Activated CD4-positive, CD25-positive, alpha-beta regulatory T cell (primary cell): ENCODE measurements at regions not wholly inside any gene's neighbourhood (a gene's known extent, or its start where the extent isn't known, plus 50 kb on each side); places are given as distances from the start of the nearest gene placed in this dataset.

ENCODE experiments used
- DNase-seq, 4 experiments: peaks; one replicate each; lab custom pipeline; 2025; lab: John Stamatoyannopoulos, UW

GRCh38 chr14:98816720-98817119 lies 455.3 kb downstream of the BCL11B start:
- DNase-seq = no peak

- no peak for DNase-seq
Measured at GRCh38 chr14:98819132-98819866, 452.7 kb downstream of the BCL11B start.

GRCh38 chr14:98819867-98820206 lies 452.2 kb downstream of the BCL11B start:
- no peak for DNase-seq

DNA sequence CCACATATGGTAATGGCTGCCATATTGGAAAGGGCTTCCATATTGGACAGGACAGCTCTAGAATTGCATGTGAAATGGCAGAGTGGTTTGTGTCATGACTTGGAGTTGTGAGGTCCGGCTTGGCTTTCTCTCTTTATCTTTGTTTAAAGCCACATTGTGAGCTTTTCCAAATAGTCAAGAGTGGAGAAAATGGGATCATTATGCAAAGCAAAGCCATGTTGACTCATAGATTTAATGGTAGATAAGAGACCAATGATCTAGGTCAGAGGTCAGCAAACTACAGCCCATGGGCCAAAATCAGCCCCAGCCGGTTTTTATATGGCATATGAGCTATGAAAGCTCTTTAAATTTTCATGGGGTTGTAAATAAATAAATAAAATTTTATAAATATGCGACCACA lies 449.1 kb downstream of the BCL11B start:
- no peak for DNase-seq

DNA sequence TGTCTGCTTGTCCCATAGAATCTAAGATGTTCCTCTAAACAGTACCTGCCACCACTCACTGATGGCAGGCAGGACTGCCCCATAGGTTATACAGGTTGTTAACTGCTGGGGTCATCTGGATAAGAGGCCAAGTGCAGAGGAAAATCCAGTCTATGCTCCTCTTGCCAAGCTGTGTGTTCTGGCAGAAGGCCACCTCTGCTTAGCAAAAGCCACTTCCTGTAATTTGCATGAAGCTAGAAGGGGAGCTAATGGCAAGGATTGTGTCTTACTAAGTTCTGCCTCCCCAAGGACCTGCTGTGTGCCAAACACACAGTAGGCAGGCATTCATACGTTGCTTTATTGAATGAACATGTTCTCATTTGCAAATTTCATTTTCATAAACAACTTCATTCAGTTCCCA lies 445.4 kb downstream of the BCL11B start:
- no peak for DNase-seq

- DNase-seq = no peak
Measured at GRCh38 chr14:98834119-98834518, 437.9 kb downstream of the BCL11B start.

- no peak for DNase-seq
Measured at GRCh38 chr14:98835051-98835824, 436.8 kb downstream of the BCL11B start.

DNA sequence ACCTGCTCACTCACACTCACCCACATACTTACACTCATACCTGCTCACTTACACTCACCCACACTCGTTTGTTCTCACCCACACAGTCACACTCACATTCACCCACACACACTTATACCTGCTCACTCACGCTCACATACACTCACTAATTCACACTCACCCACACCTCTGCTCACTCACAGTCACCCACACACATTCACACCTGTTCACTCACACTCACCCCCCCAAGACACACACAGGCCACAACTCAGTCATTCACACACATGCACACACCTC lies 436.2 kb downstream of the BCL11B start:
- no peak for DNase-seq

- DNase-seq = no peak
Measured at GRCh38 chr14:98840091-98840490, 431.9 kb downstream of the BCL11B start.

- no peak for DNase-seq
Measured at GRCh38 chr14:98840511-98840910, 431.5 kb downstream of the BCL11B start.

GRCh38 chr14:98844456-98844855 lies 427.5 kb downstream of the BCL11B start:
- DNase-seq = no peak

- no peak for DNase-seq
Measured at GRCh38 chr14:98847521-98848468, 424.2 kb downstream of the BCL11B start.

- DNase-seq = no peak
Measured at GRCh38 chr14:98853063-98853729, 418.8 kb downstream of the BCL11B start.

GRCh38 chr14:98855926-98856715 lies 415.9 kb downstream of the BCL11B start:
- no peak for DNase-seq

- no peak for DNase-seq
Measured at GRCh38 chr14:98858158-98858557, 413.8 kb downstream of the BCL11B start.

DNA sequence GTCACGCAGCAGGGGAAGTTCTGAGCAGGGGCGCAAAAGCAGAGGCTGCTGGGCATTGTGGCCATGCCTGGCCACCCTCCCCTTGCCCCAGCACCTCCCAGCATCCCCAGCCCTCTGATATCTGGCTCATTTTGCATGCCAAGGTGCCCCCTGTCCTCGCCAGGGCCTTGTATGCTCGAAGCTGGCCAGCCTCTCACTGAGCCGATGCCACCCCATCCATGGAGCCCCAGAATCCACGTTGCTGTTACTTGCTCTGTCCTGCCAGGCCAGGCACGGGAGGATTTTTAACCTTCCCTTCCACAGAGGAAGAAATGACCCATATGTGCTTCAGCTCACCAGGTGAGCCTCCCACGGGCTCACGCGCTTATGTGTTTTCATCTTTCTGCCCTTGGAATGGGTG lies 413.4 kb downstream of the BCL11B start:
- DNase-seq = no peak

DNA sequence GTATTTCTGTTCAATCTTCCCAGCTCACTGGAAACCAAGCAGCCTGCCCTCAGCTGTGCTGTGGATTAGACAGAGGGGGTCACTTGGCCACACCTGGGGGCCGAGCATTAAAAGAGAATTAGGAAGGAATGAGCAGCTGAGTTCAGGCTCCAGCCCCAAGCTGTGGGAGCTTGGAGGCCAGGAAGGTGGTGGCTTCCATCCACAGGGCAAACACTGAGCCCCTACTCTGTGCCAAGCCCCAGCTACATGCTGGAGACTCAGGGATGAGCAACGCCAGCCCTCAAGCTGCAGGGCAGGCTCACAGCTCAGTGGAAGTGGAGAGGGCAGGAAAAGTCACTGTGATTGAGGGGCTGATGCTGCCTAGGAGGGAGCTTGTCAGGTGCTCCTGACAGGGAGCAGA lies 412.7 kb downstream of the BCL11B start:
- DNase-seq = no peak

DNA sequence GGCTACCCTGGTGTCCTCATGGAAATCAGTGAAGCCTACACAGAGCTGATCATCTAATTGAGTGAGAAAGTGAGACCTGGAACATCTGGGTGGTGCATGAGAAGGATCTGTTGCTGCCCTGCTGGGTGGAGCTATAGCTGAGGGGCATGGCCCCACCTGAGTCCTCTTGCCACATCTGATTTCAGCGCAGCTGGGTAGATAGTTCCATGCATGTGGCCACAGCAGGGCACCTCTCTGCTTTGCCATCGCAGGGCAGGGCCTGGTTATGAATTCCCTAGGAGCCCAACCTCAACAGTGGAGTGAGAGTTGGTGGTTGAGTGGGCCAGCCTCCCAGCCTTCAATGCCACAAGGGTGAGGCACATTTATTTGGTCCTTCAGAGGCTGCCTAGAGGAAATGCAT lies 407.8 kb downstream of the BCL11B start:
- DNase-seq = no peak

GRCh38 chr14:98867146-98867545 lies 404.9 kb downstream of the BCL11B start:
- DNase-seq = no peak

GRCh38 chr14:98867726-98868125 lies 404.3 kb downstream of the BCL11B start:
- no peak for DNase-seq

- DNase-seq = no peak
Measured at GRCh38 chr14:98868866-98869265, 403.1 kb downstream of the BCL11B start.
